H9 (cell line): ENCODE measurements at regions not wholly inside any gene's neighbourhood (a gene's known extent, or its start where the extent isn't known, plus 50 kb on each side); places are given as distances from the start of the nearest gene placed in this dataset.

Experiments
- DNase-seq: peaks from one replicate; pipeline ENCODE4 v3.0.0-alpha.2; 2017
- H2AFZ ChIP-seq: one replicate; pipeline ENCODE4 v1.6.1; 2013; ENCODE audit warnings: mild to moderate bottlenecking, low read length, control low read depth, moderate library complexity
- H2AK5ac ChIP-seq: 2 replicates; pipeline ENCODE4 v1.6.1; 2013; ENCODE audit warnings: low read length, control low read depth, mixed read lengths; ENCODE audit not compliant: insufficient read length
- H2BK120ac ChIP-seq: one replicate; pipeline ENCODE4 v1.6.1; 2013; ENCODE audit warnings: low read depth, mild to moderate bottlenecking, low read length, control low read depth, inconsistent platforms; ENCODE audit not compliant: poor library complexity, severe bottlenecking
- H2BK12ac ChIP-seq: 2 replicates; pipeline ENCODE4 v1.6.1; 2013; ENCODE audit warnings: low read length, control low read depth, mixed read lengths, low read depth; ENCODE audit not compliant: insufficient read length
- H2BK15ac ChIP-seq: 2 replicates; pipeline ENCODE4 v1.6.1; 2013; ENCODE audit warnings: low read depth, low read length, control low read depth
- H2BK20ac ChIP-seq: one replicate; pipeline ENCODE4 v1.6.1; 2013; ENCODE audit warnings: low read depth, mild to moderate bottlenecking, low read length, control low read depth, inconsistent platforms; ENCODE audit not compliant: poor library complexity, severe bottlenecking
- H2BK5ac ChIP-seq: 2 replicates; pipeline ENCODE4 v1.6.1; 2013; ENCODE audit warnings: low read length, control low read depth, mixed read lengths; ENCODE audit not compliant: insufficient read length
- H3K14ac ChIP-seq: 2 replicates; pipeline ENCODE4 v1.6.1; 2013; ENCODE audit warnings: low read length, control low read depth; ENCODE audit not compliant: insufficient read depth
- H3K18ac ChIP-seq: 2 replicates; pipeline ENCODE4 v1.6.1; 2013; ENCODE audit warnings: low read depth, mild to moderate bottlenecking, mixed read lengths, low read length, control low read depth; ENCODE audit not compliant: insufficient read length
- H3K23ac ChIP-seq: 2 replicates; pipeline ENCODE4 v1.6.1; 2013; ENCODE audit warnings: low read length, control low read depth, mixed read lengths, low read depth; ENCODE audit not compliant: insufficient read length
- H3K23me2 ChIP-seq: 2 replicates; pipeline ENCODE4 v1.6.1; 2013; ENCODE audit warnings: low read depth, mild to moderate bottlenecking, mixed read lengths, low read length, control low read depth; ENCODE audit not compliant: insufficient read length, poor library complexity, severe bottlenecking
- H3K27ac ChIP-seq: 2 replicates; pipeline ENCODE4 v1.5.1; 2013; ENCODE audit warnings: low read length, control low read depth, mixed read lengths, low read depth; ENCODE audit not compliant: insufficient read length
- H3K27me3 ChIP-seq: 2 replicates; pipeline ENCODE4 v1.6.1; 2013; ENCODE audit warnings: low read length, control low read depth, inconsistent platforms; ENCODE audit not compliant: insufficient read depth
- H3K4ac ChIP-seq: 2 replicates; pipeline ENCODE4 v1.6.1; 2013; ENCODE audit warnings: low read depth, mild to moderate bottlenecking, control low read depth, inconsistent platforms, low read length, moderate library complexity
- H3K4me1 ChIP-seq: 2 replicates; pipeline ENCODE4 v1.6.1; 2013; ENCODE audit warnings: low read length, control low read depth, inconsistent platforms; ENCODE audit not compliant: insufficient read depth
- H3K4me2 ChIP-seq: 2 replicates; pipeline ENCODE4 v1.6.1; 2013; ENCODE audit warnings: low read length, control low read depth, mixed read lengths; ENCODE audit not compliant: insufficient read length, insufficient read depth
- H3K56ac ChIP-seq: 2 replicates; pipeline ENCODE4 v1.6.1; 2013; ENCODE audit warnings: low read depth, mild to moderate bottlenecking, mixed read lengths, low read length, control low read depth; ENCODE audit not compliant: insufficient read length
- H3K79me1 ChIP-seq: 2 replicates; pipeline ENCODE4 v1.6.1; 2013; ENCODE audit warnings: low read depth, mild to moderate bottlenecking, moderate library complexity, low read length, control low read depth, inconsistent platforms; ENCODE audit not compliant: insufficient read depth, poor library complexity, severe bottlenecking
- H3K79me2 ChIP-seq: 2 replicates; pipeline ENCODE4 v1.6.1; 2013; ENCODE audit warnings: low read length, control low read depth, inconsistent platforms; ENCODE audit not compliant: insufficient read depth
- H3K9ac ChIP-seq: 2 replicates; pipeline ENCODE4 v1.6.1; 2013; ENCODE audit warnings: low read length, control low read depth, mixed read lengths; ENCODE audit not compliant: insufficient read length; ENCODE audit errors: extremely low read depth
- H3K9me3 ChIP-seq: one replicate; pipeline ENCODE4 v1.6.1; 2013; ENCODE audit warnings: low read depth, low read length, inconsistent platforms; ENCODE audit not compliant: control insufficient read depth
- H3T11ph ChIP-seq: one replicate; pipeline ENCODE4 v1.6.1; 2013; ENCODE audit warnings: mild to moderate bottlenecking, low read length, control low read depth, inconsistent platforms
- H4K20me1 ChIP-seq: one replicate; pipeline ENCODE4 v1.6.1; 2013; ENCODE audit not compliant: control insufficient read depth, insufficient read length, insufficient read depth
- H4K5ac ChIP-seq: 2 replicates; pipeline ENCODE4 v1.6.1; 2013; ENCODE audit warnings: low read depth, mild to moderate bottlenecking, mixed read lengths, low read length, control low read depth; ENCODE audit not compliant: insufficient read length
- H4K8ac ChIP-seq: replicated peaks from 2 replicates; pipeline ENCODE4 v1.6.1; 2013; ENCODE audit warnings: low read length, control low read depth, mixed read lengths, low read depth; ENCODE audit not compliant: insufficient read length
- H4K91ac ChIP-seq: 2 replicates; pipeline ENCODE4 v1.6.1; 2013; ENCODE audit warnings: low read depth, mild to moderate bottlenecking, moderate library complexity, mixed read lengths, low read length, control low read depth; ENCODE audit not compliant: insufficient read length
- H3K27ac Mint-ChIP-seq, 3 experiments: 2 replicates in 2 of 3; 3 replicates in 1 of 3; pipeline ENCODE4 v1.8.0; 2020 to 2021; ENCODE audit warnings: mixed read lengths in 3 of 3, mild to moderate bottlenecking in 1 of 3, moderate library complexity in 1 of 3
- H3K27me3 Mint-ChIP-seq: 2 replicates; pipeline ENCODE4 v1.8.0; 2021; ENCODE audit warnings: low read depth, mild to moderate bottlenecking, moderate library complexity, mixed read lengths
- H3K36me3 Mint-ChIP-seq, 3 experiments: 2 replicates in 2 of 3; 3 replicates in 1 of 3; pipeline ENCODE4 v1.8.0; 2020 to 2021; ENCODE audit warnings: low read depth in 3 of 3, mixed read lengths in 3 of 3; ENCODE audit not compliant: insufficient read depth in 1 of 3
- H3K4me1 Mint-ChIP-seq, 2 experiments: 2 replicates each; pipeline ENCODE4 v1.8.0; 2020; ENCODE audit warnings: mixed read lengths in 2 of 2
- H3K4me3 Mint-ChIP-seq, 2 experiments: 2 replicates in 1 of 2; 3 replicates in 1 of 2; pipeline ENCODE4 v1.8.0; 2020 to 2021; ENCODE audit warnings: mild to moderate bottlenecking in 2 of 2, mixed read lengths in 2 of 2, moderate library complexity in 1 of 2
- H3K9me3 Mint-ChIP-seq, 2 experiments: 2 replicates in 1 of 2; 3 replicates in 1 of 2; pipeline ENCODE4 v1.8.0; 2020; ENCODE audit warnings: mild to moderate bottlenecking in 2 of 2, mixed read lengths in 2 of 2, moderate library complexity in 1 of 2
- CTCF ChIP-seq: fragments of 200-600 bp; sonication (generic); conservative IDR thresholded peaks from 3 replicates; pipeline ENCODE4 v1.8.0; 2021; ENCODE audit warnings: antibody characterized with exemption, mild to moderate bottlenecking
- WGBS: extraction: QIAGEN DNeasy Blood & Tissue Kit; methylation state at CpG from one replicate; pipeline ENCODE4 v1.1.7; 2013; ENCODE audit warnings: missing lambda C conversion rate, low lambda C conversion rate, mixed read lengths; ENCODE audit not compliant: insufficient read length; ENCODE audit errors: extremely low coverage; 5-methylcytosine and 5-hydroxymethylcytosine counted together

- H3K56ac ChIP-seq: no peak overlapping the region
- H3K9ac ChIP-seq: no peak overlapping the region
- H3K4me1 ChIP-seq: no peaks in the 10 kb centered on the region
- no peak overlapping the region for H3T11ph ChIP-seq
- WGBS: no CpG with 5 or more reads among the region's 5 CpGs
- H4K91ac ChIP-seq: no peak overlapping the region
- no peaks in the 10 kb centered on the region for H3K23me2 ChIP-seq
- no peaks in the 10 kb centered on the region for H3K27me3 ChIP-seq
- Mint-ChIP-seq H3K4me1 (no peaks in the 10 kb centered on the region), H3K9me3 (peaks cover 0 to 3% of the 10 kb centered on the region in 2 experiments; a peak in 1 of 5 replicates), H3K36me3 (no peaks in the 10 kb centered on the region; a peak in 1 of 7 replicates), H3K4me3 (no peak overlapping the region), H3K27me3 (no peaks in the 10 kb centered on the region; the same call in 1 of the 2 replicates), H3K27ac (no peak overlapping the region)
- no peaks in the 10 kb centered on the region for H3K79me2 ChIP-seq
- no peak overlapping the region for H2BK12ac ChIP-seq
- H3K14ac ChIP-seq: no peak overlapping the region
- no peak overlapping the region for H3K4ac ChIP-seq
- H3K23ac ChIP-seq: no peak overlapping the region
- H4K20me1 ChIP-seq: no peaks in the 10 kb centered on the region
- TF ChIP-seq CTCF: no peak
- H2AK5ac ChIP-seq: no peak overlapping the region
- no peak overlapping the region for H2BK5ac ChIP-seq
- no peak overlapping the region for H3K18ac ChIP-seq
- H4K5ac ChIP-seq: no peak overlapping the region
- no peak for DNase-seq
- H4K8ac ChIP-seq: no peak overlapping the region
- no peaks in the 10 kb centered on the region for H3K79me1 ChIP-seq
- H2BK20ac ChIP-seq: no peak overlapping the region
- no peak overlapping the region for H2AFZ ChIP-seq
- no peak overlapping the region for H3K27ac ChIP-seq
- no peak overlapping the region for H2BK120ac ChIP-seq
- no peak overlapping the region for H2BK15ac ChIP-seq
- no peaks in the 10 kb centered on the region for H3K9me3 ChIP-seq
- H3K4me2 ChIP-seq: no peak overlapping the region
Measured at GRCh38 chr1:208397286-208397685, 153.1 kb upstream of the PLXNA2 start.
